T-helper 1 cell (primary cell): ENCODE measurements at regions not wholly inside any gene's neighbourhood (a gene's known extent, or its start where the extent isn't known, plus 50 kb on each side); places are given as distances from the start of the nearest gene placed in this dataset.

Experiments
- DNase-seq, 5 donors: peaks; one replicate each; pipeline ENCODE4 v3.0.0-alpha.2; 2012 to 2020

DNA sequence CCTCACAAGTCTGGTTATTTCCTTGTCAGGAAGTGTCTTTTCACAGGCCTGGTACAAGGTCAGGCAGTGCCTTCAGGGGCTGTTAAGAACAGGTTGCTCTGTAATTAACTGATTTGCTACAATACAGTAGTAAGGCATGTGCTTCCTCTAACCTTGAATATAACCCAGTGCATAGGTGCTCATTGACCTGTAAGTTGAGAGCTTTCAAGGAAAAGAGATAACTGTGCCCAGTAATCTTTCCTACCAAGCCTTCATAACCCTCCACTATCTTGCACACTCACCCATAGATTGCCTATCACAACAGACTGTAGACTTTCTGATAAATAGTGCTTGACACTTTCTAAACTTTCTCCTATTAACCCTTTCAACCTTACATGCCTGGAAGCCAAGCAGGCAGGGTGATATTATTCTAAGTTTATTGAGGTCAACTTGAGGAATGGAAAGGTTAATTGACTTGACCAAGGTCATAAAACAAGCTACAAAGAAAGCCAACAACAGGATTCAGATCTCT, 148.1 kb downstream of the PPARGC1A start:
- DNase-seq = no peak

DNA sequence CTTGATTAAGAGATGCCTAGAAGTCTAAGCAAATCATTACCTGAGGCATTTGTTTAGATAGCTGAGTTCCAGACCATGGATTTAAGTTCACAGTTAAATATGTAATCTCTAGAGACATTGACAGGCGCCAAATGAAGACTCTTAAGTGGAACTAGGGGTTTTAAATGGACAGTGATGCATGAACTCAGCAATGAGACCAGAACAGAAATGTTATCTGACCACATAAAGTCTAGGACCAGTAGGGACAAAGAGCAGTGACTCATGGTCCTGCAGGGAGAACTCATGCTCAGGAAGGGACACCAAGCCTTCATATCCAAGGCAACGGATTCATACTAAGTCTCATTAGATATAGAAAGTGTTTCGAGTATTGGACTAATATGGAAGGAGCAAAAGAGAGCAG, 152.3 kb downstream of the PPARGC1A start:
- no peak for DNase-seq

DNA sequence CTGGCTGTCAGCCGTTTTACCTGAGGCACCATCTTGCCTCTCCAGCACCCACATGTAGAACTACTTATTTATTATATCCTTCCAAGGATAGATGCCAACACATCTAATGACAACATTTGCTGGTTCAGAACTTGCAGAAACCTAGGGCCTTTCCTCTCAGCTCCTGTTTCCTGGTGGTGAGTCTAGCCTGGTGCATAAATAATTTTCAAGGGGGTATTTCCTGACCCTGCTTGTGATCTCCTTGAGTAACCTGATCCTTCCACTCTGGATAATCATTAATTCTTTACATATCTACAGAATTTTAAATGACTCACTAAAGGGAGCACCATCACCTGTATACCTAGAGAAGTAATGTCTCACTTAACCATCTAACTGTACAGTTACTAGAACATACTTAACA, 153.4 kb downstream of the PPARGC1A start:
- DNase-seq = no peak

DNA sequence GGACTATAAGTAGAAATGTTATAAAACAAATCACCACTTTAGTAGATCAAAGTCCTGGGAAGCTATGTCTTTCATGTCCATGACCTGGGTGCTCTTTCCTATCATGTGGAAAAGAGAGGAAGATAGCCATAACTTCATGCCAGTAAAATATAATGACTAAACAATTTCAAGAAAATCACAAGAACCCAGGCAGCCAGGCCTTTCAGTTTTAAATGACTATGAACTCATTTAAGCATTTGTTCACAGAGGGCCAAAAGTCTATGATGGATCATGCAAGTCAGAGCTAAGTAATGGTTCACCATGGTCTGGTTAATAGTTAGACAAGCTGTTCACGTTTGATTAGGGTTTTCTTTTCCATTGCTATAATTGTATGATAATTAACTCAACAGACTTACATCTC, 155.8 kb downstream of the PPARGC1A start:
- DNase-seq = no peak

DNA sequence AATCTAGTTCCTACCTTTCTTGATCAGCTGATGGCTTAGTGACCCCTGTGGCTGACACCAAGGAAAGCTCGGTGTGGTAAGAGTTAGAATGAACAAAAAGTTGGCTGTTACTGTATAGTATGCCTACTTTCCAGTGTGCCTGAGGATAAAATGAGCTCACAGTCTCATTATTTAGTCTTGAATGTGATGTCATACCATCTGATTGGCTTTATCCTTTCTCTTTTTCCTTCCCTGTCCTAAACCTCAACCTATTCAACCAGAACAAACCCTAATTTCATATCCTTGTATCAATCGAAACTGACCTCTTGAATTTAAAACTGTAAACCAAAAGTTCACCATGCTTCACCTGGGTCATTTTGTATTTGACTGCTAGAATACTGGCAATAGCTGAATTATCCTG, 156.4 kb downstream of the PPARGC1A start:
- DNase-seq = no peak

DNA sequence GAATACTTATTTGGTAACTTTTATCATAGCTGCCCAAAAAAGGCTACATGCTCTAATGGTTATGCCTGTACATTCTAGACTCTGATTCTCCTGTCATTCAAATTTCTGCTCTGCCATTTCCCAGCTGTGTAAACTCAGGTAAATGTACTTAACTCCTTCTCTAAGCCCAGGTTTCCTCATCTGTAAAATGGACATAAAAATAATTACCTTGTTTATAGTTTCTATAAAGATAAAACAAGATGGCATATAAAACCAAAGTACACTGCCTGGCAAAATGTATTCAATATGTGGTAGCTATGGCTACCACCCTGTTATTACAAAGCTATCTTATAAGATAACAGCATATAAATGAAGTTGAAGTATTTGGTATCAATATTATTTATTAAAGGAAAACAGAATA, 158.8 kb downstream of the PPARGC1A start:
- DNase-seq = no peak

DNA sequence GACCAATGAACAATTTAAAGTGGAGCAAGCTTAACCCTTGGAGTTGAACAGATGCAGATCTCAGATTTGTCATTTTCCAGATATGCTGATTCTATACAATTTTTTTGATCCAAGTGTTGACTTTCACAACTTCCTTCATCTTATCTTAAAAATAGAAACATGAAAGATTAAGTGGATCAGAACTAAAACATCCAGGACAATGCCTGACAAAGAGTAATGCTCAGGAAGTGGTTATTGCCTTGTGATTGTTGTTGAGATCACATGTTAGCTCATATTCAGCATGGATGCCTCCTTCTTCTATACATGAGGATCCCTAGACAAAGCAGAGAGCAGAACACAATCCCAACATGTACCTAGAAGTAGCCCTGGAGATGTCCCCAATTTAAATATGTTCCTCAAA, 160.9 kb downstream of the PPARGC1A start:
- DNase-seq = no peak

DNA sequence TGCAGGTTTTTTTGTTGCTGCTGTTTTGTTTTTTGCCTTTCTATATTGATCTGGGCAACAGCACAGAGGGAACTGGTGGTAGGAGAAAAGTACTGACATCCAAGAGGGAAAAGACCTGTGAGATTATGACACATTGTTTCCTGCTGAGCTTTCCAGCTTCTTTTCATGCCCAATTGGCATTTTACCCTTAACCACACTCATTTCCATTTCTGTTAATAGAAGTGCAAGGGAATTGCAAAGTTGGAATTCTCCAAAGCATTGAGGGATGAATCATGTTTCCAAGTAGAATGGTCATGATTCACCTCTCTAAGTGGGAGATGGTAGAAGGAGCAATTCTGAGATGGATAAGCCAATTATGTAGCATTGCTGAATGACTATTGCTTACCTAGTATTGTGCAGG, 161.5 kb downstream of the PPARGC1A start:
- no peak for DNase-seq

DNA sequence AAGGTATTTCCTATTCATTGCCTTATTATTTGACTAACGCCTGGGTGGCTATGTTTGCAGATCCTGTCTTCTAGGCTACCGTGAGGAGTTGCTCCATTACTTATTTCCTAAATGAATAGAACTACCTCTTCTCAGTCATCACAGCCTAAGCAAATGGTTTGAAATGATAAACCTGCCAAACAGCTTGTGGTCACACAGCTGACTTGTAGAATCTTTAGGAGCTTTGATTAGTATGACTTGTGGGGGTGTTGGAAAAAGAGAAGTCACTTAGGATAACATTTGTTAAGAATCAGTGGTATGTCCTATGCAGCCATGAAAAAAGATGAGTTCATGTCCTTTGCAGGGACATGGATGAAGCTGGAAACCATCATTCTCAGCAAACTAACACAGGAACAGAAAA, 169.3 kb downstream of the PPARGC1A start:
- DNase-seq = no peak

DNA sequence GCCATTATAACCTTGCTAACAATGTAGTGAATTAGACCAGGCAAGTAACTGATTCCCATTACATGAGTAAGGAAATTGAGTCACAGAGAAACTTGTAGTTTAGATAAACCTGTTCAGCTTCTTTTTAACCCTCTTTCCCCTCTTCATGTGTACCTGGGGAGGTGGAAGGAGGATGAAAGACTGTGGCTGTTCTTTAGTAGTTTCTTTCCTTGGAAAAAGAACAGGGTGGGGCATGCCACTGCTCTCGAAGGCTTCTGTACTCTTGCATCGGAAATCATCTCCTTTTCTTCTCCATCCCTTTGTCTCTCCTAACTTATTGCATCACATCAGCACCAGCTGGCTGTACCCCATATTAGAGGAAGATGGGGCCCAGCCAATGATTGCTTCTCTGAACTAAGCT, 171.4 kb downstream of the PPARGC1A start:
- DNase-seq = no peak

DNA sequence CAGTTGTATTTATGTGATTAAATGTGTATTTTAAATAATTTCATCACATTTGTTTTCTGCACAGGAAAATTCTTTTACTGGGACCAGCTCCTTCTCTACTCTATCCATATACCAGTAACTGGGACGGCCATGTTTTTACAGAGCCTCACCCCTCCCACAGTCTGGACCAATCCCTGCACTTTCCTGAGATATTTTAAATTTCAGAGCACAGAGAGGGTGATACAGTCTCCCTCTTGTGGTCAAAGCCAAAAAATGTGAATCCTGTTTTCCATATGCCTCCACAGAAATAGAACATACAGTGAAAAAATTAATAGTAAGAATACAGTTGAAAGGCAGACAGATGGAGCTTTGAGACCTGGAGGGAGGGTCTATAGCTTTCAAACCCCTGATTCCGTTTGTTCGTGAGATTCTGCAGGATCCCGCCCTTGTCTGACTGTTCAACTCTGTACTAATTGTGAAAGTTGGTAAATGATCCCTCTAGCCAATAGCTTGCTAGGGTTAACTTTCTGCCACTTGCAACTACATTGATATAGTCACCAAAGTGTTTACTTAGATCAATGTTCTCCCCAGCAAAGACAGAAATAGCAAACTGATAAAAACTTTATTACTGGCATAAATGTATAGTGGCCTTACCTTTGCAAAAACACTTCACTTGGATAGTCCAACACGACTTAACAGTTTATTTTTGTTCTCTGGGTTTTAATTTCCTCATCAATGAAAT, 172.2 kb downstream of the PPARGC1A start:
- no peak for DNase-seq

DNA sequence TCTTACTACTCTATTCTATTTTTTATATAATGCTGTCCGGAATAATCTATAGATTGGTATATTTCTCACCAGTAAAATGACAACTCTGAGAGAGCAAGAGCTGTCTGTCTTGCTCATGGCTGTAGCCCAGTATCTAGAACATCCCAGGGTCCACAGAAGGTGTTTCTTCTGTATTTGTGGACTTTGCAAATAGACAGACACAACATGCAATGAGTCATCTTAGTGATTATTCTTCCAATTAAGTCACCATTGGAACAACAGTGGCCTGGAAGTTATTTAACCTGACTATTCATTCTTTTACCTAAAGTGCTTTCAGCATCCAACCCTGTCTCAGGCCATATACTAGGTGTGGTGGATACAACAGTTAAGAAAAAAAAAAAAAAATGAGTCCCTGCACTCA, 179.5 kb downstream of the PPARGC1A start:
- DNase-seq = no peak

DNA sequence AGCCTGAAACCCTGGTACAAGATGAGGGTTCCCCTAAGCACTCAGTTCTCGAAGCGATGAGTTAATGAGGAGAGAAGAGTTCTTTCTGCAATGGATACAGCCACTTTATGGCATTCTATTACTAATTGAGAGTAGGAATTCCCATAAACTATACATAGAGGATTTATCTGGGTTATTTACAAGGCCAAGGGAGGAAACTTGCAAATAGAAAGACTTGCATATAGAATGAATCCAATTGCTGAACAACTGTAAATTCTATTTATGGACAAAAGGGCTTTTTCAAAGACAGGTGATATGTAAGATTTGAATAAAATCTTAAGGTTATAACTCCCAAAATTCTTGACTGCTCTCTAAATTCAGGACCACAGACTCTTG, 182.2 kb downstream of the PPARGC1A start:
- no peak for DNase-seq

DNA sequence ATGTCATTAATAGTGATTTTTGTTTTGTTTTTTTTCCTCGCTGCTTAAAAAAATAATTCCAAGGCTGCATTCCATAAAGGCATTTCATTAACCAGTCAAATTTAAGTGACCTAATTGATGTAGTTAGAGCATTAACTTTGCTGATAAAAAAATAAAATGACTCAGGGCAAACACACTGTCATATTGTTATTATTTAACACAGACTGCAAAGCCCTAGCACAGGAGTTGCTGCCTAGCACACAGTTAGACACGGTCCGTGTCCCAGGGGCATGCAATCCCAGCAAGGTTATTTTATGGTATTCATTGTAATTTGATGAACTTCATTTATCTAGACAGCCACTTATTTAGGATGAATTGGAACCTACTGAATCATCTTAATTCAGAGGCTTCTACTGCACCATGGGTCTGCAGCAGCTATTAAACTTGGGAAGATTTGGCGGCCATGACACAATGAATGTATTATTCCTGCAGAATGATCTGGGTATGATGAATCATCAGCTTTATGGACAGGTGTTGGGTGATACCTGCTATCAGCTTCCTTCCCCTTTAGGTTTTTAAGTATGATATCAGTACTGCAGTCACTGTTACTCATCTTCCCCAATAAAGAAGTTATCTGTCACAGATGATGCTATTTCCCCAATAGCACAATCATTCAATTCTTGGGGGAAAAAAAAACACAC, 182.7 kb downstream of the PPARGC1A start:
- DNase-seq = no peak

DNA sequence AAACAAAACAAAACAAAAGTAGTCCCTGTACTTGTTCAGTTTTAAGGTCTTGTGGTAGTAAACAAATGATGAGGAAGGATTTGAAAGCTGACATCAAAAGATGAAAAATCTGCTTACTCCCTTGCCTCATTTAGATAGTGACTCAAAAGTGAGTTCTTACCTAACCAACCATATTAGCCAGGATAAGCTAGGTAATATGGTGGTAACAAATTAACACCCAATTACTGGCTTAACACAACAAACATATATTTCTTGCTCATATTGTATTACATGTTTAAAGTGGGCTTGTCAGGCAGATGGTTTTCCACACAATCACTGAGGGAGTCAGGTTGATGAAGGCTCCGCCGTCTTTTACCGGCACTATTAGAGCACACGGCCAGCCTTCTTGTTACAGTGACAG, 189.7 kb downstream of the PPARGC1A start:
- DNase-seq = no peak

DNA sequence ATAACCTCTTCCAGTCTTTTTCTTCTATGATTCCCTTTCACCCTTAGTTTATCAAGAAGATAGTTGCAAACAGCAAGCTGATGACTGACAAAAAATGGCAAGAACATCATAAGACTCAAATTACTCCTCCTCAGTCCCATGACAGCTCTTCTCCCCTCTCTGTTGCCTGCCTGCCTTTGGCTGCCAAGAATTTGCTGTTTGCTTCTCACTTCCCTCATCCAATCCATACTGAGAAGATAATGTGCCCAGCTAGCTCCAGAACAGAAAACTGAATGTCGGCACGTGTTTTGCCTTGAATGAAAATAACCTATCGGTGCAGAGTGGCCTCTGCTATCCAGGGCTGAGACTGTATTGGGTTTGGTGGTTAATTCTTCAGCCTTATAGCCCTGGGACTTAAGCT, 192.1 kb downstream of the PPARGC1A start:
- DNase-seq = no peak

DNA sequence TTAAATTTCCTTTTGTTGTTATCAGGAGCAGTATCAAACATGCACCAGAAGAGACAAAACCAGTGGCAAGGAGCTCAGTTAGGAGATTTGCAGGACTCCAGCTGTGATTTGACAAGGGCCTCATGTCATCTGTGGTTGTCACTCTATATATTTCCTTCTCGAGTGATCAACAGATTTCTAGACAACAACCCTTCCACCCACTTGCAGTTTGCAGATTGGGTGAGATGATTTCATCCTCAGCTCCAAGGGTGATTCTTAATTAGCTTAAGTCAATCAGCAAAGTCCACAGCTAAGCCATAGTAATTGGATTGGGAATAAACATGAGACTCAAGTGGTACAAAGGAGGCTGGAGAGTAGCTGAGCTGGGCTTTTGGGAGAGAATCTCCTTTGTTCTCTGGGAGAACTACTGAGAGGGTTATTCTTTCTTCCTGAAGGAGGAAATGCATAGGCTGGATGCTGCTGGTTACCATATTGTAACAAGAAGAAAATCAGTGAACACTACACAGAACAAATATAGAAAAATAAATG, 192.8 kb downstream of the PPARGC1A start:
- no peak for DNase-seq

DNA sequence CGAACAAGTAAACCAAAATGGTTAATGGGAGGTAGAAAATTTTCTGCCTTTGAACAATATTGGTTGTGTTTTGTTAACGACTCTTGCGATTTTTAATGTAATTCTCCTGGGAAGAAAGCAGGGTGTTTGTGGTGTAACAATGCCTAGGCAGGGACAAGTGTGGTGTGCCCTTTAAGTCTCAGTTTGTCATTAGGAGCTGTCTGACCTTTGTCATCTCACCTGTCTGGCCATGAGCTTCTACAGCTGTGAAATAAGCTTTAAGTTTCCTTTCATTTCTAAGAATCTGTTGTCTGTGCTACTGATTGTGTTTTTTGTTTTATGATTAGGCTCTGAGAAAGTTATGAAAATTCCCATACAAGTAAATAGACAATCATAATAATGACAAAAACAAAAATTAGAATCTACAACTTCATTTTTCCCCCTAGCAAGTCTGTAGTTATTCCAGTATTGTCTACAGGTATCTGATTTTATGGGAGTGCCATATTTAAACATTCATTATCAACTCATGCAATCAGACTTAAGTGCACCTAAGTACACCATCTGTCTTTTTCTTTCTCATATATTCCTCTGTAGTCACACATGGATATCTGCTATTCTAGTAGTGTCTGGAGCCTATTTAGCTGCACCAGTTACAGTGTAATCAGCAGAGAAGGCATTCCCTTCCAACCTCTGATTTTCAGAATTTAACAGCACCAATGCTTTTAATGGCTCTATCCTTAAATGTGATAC, 203.5 kb downstream of the PPARGC1A start:
- DNase-seq = no peak

DNA sequence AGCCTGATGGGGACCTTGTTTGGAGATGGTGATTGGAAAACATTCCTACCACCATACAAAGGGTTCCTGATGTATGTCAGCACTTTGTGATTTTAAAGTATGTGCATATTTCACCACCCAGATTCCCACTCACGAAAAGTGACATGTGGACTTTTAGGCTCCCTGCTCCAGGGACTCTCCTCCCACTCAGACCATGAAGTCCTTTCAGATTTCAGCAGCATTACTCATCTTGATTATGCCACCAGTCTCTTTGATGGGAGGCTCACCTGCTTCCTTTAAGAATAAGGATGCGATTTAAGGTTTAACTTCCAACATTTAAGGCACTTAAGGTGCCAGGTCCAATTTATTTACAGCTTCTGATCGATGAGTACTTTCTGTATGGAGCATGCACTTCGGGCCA, 204.4 kb downstream of the PPARGC1A start:
- no peak for DNase-seq

DNA sequence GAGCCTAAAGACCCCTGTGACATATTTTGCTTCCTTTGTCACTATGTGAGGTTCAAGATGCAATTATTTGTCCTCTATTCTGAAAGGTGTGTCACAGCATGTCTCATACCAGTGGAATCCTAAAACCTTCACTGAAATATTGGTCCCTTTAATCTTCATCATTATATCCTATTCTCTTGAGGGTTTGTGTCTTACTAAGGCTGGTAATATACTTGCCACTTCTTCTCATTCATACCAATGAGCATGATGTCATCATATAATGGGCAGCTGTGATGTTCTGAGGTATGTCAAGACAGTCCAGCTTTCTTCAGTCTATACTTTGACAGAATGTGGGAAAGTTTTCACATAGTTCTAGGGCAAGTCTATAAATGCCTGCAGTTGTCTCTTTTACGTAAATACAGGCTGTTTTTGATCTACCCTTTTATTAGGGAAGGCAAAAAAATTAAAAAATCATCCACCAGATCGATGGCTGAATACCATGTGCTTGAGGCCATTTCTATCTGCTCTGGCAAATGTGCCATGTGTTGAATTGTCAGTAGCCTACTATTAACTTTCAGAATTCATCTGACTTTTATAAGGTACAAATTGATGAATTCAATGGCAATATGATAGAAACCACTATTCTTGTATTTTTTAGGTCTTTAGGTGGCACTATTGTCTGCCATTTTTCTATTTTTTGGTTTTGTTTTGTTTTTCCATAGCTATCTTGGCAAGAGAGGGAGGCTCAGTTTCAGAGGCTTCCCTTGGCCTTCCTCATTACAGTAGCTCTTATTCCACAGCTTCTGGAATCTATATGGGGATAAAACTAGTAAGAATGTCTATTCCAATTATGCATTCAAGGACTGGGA, 209.0 kb downstream of the PPARGC1A start:
- DNase-seq = no peak

DNA sequence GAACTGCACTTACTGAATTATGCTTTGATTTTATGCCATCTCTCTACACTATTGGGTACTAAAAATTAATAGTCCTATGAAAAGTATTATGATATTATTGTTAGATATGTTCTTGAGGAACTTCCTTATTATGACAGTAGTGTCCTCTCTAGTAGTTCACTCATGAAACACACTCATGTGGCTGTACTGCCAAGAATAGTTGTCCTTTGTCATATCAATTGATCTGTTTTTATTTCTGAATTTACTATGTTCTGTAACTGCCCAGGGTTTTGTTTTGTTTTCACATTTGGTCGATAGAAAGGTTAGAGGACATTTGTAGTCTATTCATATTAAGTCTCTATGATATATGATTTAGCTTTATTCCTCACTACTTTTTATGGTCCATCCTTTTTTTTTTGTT, 215.2 kb downstream of the PPARGC1A start:
- DNase-seq = no peak

DNA sequence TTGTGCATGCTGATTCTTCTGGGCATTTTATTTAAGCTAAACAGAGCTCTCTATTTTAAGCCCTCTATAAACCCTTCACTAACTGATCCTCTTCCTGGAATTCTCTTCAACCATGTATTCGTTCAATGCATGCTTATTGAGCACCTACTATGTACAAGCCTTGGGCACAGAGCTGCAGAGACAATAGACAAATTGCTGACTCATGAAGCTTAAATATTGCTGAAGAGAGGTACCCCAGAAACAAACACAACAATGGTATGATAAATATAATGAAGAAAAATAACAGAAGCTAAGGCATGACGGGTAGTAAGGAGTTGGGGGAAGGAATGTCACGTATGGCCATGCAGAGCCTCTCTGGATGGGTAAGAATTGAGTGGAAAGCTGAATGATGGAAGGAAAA, 222.2 kb downstream of the PPARGC1A start:
- DNase-seq = no peak

DNA sequence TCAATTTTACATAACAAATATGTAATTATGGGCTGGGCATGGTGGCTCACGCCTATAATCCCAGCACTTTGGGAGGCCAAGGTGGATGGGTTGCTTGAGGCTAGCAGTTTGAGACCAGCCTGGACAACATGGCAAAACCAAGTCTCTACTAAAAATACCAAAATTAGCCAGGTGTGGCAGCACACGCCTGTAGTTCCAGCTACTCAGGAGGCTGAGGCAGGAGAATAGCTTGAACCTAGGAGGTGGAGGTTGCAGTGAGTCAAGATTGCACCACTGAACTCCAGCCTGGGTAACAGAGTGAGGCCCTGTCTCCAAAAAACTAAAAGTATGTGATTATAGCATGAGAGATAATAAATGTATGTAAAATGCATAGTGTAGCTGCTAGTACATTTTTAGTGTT, 229.0 kb downstream of the PPARGC1A start:
- DNase-seq = no peak
